Transverse colon (tissue), 4 donors: ENCODE measurements at regions not wholly inside any gene's neighbourhood (a gene's known extent, or its start where the extent isn't known, plus 50 kb on each side); places are given as distances from the start of the nearest gene placed in this dataset.

Source experiments
- POLR2AphosphoS5 ChIP-seq, 3 donors: sonication (generic); formaldehyde crosslinking; IDR thresholded peaks; one replicate each; pipeline ENCODE4 v1.6.1; 2016; ENCODE audit warnings: antibody characterized with exemption in 3 of 3
- TF ChIP-seq, protein P1 (sequence below), 5 experiments: fragments of 200-600 bp in 3 of 5; fragments of 450-650 bp in 2 of 5; sonication (generic) in 3 of 5; IDR thresholded peaks; 1 replicate in 2 of 5; 2 replicates in 3 of 5; pipeline ENCODE4 v1.5.1; 2016 to 2017; ENCODE audit warnings: antibody characterized with exemption in 5 of 5, inconsistent platforms in 3 of 5, mild to moderate bottlenecking in 2 of 5, moderate library complexity in 1 of 5

DNA sequence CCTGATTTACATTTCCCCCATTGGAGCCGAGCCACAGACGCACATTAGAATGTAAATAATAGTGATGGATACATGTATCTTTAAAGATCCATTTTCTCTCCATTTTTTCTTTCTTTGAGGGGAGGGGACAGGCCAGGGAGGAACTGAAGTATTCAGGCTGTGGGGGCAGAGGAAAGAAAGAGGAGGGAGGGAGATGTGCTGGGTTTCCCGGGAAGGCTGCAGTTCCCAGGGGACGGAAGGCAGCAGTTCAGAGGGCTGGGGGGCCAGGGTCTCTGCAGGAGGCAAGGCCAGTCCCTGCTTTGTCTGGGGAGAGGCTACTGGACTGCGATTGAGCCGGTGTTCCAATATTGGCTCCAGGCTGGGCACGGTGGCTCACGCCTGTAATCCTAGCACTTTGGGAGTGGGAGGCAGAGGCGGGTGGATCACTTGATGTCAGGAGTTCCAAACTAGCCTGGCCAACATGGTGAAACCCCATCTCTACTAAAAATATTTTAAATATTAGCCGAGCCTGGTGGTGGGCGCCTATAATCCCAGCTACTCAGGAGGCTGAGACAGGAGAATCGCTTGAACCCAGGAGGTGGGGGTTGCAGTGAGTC is 94.2 kb upstream of the LHX1 start:
- TF ChIP-seq POLR2AphosphoS5 (IDR thresholded peaks at IDR 0.05): no peak
- TF ChIP-seq, protein P1, sequence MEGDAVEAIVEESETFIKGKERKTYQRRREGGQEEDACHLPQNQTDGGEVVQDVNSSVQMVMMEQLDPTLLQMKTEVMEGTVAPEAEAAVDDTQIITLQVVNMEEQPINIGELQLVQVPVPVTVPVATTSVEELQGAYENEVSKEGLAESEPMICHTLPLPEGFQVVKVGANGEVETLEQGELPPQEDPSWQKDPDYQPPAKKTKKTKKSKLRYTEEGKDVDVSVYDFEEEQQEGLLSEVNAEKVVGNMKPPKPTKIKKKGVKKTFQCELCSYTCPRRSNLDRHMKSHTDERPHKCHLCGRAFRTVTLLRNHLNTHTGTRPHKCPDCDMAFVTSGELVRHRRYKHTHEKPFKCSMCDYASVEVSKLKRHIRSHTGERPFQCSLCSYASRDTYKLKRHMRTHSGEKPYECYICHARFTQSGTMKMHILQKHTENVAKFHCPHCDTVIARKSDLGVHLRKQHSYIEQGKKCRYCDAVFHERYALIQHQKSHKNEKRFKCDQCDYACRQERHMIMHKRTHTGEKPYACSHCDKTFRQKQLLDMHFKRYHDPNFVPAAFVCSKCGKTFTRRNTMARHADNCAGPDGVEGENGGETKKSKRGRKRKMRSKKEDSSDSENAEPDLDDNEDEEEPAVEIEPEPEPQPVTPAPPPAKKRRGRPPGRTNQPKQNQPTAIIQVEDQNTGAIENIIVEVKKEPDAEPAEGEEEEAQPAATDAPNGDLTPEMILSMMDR (IDR thresholded peaks at IDR 0.05): no peak
